ENCODE measurements at regions not wholly inside any gene's neighbourhood (a gene's known extent, or its start where the extent isn't known, plus 50 kb on each side); places are given as distances from the start of the nearest gene placed in this dataset.

DNA sequence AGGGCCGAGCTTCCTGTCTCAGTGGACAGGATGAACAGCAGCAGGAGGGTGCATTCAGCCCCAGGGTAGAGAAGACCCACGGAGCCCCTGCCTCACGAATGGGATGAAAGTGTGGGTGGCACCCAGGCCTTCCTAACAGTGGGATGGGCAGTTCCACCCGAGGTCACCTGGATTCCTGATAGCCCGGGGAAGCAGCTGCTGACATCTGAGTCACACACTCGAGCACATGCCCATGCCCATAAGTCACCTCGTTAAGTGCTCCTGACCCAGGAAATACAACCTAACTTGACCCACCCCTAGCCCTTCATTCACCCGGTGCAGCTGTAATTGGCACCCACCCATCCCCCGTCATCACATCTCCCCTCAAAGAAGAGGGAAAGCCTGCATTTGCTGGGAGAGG lies 85.3 kb upstream of the FOXF1 start:
- TF ChIP-seq, protein P1, sequence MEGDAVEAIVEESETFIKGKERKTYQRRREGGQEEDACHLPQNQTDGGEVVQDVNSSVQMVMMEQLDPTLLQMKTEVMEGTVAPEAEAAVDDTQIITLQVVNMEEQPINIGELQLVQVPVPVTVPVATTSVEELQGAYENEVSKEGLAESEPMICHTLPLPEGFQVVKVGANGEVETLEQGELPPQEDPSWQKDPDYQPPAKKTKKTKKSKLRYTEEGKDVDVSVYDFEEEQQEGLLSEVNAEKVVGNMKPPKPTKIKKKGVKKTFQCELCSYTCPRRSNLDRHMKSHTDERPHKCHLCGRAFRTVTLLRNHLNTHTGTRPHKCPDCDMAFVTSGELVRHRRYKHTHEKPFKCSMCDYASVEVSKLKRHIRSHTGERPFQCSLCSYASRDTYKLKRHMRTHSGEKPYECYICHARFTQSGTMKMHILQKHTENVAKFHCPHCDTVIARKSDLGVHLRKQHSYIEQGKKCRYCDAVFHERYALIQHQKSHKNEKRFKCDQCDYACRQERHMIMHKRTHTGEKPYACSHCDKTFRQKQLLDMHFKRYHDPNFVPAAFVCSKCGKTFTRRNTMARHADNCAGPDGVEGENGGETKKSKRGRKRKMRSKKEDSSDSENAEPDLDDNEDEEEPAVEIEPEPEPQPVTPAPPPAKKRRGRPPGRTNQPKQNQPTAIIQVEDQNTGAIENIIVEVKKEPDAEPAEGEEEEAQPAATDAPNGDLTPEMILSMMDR (IDR thresholded peaks at IDR 0.05) = no peak
- TF ChIP-seq EZH2phosphoT487 (IDR thresholded peaks at IDR 0.05) (no peak), EZH2 (IDR thresholded peaks at IDR 0.05) (no peak)

Measured in neural progenitor cell (in vitro differentiated cells).